Inflammatory macrophage treated with lipopolysaccharide for 4 hours (primary cell): ENCODE measurements at regions not wholly inside any gene's neighbourhood (a gene's known extent, or its start where the extent isn't known, plus 50 kb on each side); places are given as distances from the start of the nearest gene placed in this dataset.
"Not testable (repeated sequence)": the region's sequence is repeated elsewhere in the genome, so short reads cannot be mapped to it uniquely, and the experiment has no call there.

Experiments
- DNase-seq: peaks from one replicate; pipeline ENCODE4 v3.0.0-alpha.2; 2020

DNA sequence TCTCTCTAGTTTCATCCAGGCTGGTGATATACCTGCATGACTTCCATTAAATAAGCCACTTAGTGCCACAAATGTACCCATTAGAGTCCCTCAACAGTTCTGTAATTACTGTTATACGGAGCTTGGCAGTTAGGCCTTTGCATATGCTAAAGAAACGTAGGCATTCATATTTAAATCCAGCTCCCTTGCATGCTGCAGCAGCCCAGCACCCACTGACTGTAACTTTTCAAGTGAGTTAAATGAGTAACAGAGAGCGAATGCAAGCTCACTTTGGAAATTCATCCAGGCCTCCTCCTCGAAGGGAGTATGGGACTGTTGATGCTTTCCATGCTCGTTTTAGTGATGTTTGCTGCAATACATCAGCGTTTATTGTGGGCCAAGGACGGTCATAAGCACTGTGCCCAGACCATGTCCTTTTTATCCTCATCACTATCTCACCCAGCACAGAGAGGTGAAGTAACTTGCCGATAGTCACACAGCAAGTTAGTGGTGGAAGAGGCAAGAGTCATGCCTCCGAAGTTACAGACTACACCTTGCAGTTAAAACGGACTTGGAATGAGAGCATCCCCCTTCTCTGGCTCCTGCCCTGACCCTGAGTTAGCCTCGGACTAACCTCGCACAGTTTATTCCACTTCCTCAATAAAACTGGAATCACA is 179.4 kb upstream of the PDE10A start:
- no peak for DNase-seq

DNA sequence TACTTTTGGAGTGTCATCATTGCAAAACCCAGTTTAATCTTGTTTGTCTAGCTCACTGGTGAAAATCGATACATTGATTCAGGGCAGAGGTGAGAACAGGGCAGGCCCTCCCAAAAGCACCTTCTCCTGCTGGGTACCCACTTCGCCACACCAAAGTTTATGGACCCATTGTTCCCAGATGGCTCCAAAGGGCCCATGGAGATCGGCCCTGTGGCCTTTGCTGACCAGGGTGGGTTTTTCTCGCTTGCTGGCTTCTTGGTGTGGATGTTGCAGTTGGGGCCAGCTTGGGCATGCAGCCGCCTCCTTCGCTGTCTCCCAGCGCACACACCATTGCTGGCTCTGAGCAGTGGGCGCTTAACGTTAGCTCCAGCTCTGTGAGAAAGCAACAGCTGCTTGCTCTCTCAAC is 178.1 kb upstream of the PDE10A start:
- DNase-seq = no peak

DNA sequence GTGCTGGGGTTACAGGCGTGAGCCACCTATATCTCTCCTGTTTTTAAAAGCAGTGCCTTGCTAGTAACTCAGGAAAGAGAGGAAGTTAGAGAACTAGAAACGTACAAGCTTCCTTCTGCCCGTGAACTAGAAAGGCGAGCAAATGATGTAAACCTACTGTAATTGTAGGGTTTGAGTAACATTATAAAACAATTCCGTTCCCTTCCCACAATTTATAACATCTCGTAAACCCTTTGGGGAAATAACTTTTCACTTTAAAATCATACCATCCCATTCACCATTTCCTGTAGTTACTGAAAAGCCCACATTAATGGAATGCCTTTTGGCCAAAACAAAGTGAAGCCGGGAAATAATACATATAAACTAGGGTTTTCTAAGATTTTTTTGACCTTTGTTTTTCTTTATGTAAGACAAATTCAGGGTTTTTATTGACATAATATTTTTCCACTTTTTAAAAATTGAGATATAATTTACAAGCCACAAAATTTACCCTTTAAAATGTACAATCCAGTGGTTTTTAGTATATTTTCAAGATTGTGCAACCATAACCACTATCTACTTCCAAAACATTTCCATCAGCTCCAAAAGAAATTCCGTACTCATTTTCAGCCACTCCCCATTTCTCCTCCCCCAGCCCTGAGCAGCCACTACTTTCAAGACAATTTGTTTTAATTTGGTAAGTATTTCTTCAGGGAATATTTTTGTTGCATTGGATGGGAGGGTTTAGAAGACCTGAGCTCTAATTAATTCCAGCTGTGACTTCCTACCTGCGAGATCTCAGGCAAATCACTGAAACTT is 175.1 kb upstream of the PDE10A start:
- DNase-seq = no peak

DNA sequence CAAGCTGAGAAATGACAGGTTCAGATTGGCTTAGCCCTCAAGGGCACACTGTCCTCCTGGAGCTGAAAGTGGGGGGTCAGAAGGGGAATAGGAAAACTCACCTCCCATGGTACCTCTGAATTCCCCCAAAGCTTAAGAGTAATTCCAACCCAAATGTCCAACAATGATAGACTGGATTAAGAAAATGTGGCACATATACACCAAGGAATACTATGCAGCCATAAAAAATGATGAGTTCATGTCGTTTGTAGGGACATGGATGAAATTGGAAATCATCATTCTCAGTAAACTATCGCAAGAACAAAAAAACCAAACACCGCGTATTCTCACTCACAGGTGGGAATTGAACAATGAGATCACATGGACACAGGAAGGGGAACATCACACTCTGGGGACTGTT is 173.6 kb upstream of the PDE10A start:
- DNase-seq = not testable (repeated sequence)

DNA sequence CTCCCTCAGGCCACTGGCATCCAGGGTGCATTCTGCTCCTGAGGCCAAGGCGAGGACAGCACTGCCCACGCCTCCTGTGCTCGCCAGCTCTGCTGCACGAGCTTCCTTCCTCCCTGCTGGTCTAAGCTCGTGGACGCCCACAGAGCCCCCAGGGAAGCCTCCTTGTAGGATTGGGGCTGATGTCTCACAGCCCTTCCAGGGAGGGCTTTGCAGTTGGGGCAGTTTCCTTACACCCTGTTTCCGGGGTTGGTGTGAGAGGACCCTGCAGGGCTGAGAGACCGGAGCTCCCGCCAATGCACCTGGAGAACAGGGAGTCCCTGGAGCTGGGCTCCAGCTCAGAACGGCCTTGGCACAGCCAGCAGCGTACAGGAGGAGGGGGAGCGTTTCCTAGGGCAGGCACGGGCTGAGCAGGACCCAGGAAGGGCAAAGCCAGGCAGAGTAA is 172.4 kb upstream of the PDE10A start:
- DNase-seq = no peak

DNA sequence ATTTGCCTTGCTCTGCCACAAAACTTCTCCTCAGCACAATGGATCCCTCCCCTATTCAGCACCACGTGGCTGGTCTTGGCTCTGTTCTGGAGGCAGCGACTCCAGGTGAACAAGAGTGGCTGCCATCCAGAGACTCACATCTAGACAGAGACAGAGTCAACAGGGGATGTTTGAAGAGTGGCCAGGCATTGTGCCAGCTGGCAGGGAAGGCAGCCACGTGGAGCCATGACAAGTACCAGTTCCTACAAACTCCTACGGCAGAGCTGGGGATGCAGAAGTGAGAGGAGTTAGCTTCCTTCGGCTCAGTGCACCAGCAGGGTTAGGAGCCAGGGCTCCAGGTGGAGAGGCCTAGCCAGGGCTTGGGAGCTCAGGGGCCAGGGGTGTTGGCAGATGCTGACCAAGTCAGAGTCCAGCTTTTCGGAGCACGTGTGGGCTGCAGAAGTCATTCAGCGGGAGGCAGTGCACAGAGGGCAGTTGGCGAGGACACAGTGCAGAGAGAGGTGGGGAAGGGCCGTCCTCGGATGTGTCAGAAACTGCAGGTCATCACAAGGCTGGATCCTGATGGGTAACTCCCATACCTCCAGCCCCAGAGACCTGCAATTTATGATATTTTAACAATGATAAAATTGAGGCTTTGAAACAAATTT is 171.7 kb upstream of the PDE10A start:
- no peak for DNase-seq

DNA sequence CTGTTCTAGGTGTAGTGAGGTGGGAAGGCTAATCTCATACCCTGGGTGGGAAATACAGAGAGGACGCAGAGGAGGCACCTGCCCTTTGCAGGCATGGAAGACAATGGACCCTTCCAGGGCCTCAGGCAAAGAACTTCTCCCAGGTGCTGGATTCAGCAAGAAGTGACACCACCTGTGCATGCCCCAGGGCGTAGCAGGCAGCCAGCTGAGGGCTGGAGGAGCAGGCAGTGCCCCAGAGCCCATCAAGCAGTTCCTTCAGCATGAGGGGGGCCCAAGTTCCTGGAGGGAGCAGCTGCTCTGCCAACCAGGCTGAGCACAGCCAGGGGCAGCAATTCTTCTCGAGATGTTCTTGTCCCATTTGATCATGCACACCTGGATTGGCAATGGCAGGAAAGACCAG is 170.3 kb upstream of the PDE10A start:
- DNase-seq = no peak

DNA sequence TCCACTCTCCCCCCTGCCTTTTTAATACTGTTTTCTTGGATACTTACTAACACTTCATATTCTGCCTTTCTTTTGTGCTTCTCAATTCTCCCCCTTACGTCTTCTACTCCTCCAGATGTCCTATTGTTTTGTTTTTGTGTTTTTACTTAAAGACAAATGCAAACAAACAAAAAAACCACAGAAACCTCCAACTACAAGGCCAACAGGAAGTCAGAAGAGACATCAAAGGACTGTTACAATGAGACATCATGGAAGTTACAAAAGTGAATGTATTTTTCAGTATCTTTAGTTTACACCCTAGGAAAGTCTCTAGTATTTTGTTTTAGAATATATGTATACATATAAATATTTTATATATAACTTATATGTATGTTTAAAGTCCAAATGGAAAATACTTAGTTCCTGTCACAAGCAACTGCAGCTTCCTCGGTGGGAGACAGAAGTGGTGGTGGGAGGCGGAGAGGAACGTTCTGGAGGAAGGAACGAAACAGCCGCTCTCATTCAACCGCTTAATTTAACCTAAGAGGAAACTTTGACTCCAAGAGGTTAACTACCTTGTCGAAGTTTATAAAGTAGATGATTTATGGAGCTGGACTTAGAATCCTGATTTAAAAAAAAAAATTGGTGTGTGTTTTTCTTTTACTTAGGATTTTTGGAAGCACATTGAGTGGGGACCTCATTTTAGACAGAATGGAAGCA is 168.9 kb upstream of the PDE10A start:
- DNase-seq = no peak

DNA sequence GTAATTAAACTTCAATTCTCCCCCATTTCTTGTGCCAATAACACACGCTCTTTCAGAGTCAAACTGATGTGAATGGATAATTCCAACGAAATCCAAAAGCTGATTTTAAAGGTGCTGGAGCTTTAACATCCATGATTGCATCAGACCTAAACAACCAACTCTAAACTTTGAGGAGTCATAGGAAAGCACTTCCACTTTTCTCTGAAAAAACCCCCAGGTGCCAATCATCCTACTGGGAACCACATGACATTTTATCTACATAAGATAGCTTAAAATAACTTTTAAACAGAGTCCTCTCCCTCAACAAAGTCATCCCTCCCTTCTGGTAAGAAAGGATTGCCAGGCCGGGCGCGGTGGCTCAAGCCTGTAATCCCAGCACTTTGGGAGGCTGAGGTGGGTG is 167.7 kb upstream of the PDE10A start:
- DNase-seq = no peak

DNA sequence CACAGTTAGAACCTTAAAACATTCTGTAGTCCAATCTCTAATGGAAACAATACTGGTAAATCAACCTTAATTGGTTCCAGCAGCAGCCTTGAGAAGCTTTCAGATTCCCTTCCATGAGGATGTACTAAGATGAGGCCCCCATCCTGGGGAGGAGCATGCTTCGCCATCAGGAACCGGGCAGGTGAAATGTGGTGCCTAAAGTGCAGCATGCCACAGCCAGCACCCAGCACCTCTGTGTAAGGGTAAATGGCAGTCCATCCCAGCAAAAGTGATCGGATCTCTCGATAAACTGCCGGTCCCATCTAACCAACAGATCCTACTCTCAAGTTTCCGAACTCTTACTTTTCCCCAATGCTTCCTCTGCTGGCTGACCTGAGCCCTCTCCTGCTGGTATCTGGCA is 166.3 kb upstream of the PDE10A start:
- DNase-seq = no peak

DNA sequence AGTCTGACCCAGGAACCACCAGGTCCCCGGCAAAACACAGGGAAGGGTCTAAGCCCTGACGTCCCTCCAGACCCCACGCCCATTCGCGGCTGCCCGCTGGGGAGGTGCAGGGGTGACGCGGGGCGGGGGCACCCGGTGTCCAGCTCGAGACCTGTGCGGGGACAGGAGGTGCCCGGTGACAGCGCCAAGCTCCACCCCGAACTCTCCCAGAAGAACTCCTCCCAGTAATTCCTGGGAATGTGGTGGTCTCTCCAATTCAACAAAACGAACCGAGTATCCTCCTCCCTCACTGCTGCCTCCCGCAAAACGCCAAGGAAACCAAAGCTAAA is 164.1 kb upstream of the PDE10A start:
- no peak for DNase-seq

DNA sequence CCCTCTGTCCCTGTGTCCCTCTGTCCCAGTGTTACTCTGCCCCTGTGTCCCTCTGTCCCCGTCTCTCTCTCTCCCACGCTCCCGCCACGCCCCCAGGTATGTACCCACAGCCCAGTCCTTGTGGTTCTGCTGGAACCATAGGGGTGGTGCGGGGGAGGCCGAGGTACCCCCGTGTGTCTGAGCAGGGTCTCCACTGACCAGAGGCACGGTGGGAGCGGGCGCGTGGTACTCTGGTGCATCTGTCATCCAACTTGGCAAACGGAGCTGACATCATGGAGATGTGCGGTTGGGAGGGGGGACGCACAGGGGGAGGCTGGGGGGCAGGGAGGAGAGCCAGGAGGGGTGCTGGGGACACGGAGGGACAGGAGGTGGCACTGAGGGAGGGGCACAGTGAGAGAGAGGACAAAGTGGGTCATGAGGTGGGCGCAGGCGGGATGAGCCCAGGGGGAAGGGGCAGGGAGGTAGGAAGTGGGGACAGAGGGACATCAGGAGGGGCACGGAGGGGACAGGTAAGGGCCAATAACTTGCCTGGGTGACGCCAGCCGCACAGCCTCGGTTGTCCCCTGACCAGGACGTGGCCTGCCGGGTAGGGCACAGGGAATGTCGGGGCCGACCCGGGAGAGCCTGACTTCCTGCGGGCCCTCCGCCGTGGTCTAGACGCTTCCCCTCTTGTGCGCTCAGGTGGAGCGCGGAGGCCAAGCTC is 163.6 kb upstream of the PDE10A start:
- DNase-seq = no peak

DNA sequence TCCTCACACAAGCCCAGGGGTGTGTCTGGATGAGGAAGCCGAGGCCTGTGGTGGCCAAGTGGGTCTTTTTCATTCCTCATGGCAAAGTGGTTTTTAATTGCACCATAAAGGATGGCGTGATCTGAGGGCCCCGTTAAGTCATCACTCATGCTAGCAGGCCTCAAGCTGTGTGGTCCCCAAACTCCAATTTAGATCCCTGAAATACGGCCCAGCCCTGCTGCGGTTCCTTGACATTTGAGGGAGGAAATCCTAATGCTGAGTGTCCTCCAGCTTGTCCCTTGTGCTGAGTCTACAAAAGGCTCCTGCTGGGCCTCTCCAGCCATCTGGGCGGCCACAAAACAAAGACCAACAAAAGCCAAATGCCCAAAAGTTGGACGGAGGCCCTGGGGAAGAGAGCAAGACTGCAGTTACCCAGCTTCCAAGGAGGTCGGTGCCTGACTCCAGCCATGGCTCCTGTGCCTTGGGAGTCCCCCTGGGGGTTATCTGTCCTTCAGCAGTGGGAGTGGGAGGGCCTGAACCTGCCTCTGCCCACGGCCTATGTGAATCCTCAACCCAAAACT is 162.3 kb upstream of the PDE10A start:
- no peak for DNase-seq

DNA sequence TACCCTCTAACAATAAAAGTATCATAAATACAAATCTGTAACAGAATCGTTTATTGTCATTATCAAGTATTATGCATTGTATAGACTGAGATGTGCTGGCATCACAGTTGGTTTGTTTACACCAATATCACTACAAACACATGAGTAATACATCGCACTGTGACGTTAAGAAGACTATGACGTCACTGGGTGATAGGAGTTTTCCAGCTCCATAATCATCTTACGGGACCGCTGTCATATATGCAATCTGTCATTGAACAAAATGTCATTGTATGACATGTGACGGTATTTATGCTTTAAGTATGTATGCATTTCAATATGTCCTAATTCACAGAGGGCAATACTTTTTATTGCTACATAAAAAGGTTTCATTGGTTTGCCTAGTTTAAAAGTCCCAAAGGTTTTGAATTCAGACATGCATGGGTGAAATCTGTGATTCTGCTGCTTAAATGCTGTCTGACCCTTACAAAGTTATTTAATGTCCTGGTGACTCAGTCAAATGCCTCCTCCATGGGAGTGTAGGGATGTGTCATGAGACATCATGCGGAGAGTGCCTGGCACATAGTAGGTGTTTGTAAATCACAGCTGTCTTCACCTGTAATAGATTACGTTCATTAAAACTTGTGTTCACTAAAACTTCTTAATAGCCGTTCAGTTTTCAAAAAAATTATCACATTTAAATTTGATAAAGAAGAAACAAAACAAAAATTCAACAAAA is 160.7 kb upstream of the PDE10A start:
- DNase-seq = no peak

DNA sequence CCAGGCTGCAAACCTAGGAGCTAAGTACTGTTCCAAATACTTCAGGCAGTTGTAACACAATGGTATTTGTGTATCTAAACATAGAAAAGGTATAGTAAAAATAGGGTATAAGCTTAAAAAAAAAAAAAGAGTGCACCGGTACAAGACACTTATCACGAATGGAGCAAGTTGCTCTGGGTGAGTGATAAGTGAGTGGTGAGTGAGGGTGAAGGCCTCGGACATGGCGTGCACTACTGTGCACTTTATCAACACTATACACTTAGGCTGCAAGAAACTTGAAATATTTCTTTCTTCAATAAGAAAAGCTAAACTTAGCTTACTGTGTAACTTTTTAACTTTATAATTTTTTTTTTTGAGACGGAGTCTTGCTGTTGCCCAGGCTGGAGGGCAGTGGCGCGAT is 159.5 kb upstream of the PDE10A start:
- no peak for DNase-seq

DNA sequence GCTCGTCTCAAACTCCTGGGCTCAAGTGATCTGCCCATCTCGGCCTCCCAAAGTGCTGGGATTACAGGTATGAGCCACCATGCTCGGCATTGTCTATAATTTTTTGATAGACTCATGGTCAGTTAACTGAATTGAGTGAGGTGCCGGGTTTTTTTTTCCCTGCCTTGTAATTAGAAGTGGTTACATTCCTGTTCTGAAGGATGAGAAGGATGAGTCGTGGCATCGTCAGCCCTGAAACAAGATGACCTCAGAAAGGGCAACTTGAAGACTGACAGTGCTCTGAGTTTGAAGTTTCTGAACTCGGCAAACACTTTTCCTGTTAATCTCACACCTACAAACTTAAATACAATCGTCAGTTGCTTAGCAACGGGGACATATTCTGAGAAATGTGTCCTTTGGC is 158.7 kb upstream of the PDE10A start:
- DNase-seq = no peak

DNA sequence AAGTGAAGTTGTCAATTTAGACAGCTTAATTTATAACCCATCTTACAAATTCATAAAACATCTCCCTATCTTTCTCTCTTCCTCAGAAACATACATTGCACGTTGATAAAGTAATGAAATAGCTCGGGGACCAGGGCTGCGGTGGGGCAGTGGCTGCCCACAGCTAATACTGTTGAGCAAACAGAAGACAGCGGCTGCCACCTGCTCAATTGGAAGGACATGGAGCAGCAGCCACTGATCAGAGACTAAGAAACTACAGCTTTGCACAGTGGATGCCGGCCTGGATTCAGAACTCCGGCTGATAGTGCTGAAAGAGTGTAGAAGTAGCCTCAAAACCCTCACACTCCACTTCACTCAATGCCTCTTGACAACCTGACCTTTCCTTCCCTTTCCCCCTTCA is 157.9 kb upstream of the PDE10A start:
- no peak for DNase-seq

DNA sequence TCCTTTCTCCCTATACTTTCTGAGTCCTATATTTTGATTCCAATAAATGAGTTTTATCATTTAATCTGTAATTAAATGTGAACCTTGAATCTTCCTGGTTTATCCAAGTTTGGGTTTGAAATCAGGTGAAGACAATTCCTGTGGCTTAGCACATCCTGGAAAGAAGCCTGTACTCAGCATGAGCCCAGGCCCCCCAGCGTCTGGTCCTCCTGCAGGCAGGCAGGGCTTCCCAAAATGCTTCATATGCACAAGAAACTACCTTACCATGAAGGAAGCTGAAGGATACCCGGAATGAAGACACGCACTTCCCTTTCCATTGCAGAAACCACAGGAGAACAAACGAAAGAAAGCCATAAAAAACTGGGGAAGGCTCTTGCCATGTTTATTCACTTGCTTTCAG is 157.4 kb upstream of the PDE10A start:
- no peak for DNase-seq

DNA sequence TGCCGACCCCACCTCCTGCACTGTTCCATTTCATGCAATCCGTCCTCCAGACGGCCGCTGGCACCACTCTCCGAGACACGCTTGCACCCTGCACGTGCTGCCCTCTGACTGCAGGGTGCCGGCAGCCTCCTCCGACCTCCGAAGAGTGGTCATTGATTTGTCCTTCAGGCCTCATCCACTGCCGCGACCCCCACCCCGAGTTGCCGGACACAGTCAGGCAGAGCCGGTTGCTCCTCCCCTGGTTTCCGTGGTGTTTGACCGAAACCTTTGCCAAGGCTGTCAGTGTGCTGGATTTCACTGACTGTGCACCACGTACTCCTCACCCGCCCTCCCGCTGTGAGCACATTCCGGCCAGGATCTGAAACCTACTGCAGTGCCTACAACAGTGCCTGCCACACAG is 156.4 kb upstream of the PDE10A start:
- DNase-seq = no peak

DNA sequence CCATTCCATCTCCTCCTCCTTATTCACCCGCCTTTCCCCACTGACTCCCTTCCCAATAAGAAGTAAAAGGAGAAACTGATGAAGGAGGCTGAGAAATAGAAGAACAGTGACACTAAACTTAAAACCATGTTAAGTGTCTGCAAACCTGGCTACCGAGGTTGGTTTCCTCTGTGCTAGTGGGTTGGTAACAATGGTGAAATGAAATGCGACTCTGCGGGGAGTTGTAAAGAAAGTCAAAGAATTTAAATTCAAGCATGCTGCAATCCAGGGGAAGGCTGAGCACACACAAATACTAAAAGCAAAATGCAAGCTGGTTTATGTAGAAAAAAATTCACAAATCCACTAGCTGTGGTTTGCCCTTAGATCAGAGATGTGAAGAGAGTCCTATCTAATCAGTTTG is 155.2 kb upstream of the PDE10A start:
- DNase-seq = no peak

DNA sequence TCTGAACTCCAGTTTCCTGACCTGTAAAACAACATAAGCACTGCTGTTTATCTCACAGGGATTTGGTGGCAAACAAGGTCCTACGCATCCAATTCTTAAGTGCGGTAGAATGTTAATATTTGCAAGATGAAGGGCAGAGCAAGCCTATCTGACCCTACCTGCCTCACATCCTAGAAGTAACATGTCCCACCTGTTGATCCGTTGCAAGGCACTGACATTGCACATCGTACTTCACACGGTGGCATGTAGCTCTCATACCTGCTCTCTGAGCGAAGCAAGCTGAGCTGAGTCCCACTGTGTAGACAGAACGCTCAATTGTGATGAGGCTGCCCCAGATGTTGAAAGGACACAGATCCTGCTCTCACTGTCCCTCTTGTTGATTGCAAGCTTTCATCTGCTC is 154.7 kb upstream of the PDE10A start:
- no peak for DNase-seq

DNA sequence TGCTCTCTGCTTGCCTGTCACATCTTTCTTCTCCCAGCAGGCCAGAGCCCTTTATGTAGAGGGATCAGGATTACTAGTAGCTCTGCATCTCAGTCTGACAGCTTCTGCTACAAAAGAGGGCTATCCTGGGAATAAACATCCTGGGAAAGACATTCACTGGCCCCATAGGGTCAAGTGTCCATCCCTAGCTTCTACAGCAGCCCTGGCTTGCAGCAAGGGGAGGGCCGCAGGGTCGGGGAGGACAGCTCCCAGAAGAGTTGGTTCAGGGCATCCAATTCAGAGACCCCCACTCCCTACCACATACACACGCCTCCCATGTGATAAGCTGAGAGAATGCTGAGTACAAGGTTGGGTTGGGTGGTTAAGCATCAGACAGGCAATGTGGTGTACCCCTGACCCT is 154.1 kb upstream of the PDE10A start:
- DNase-seq = no peak
